ENCODE measurements at regions not wholly inside any gene's neighbourhood (a gene's known extent, or its start where the extent isn't known, plus 50 kb on each side); places are given as distances from the start of the nearest gene placed in this dataset.
"Not testable (repeated sequence)": the region's sequence is repeated elsewhere in the genome, so short reads cannot be mapped to it uniquely, and the experiment has no call there.

GRCh38 chr10:118966076-118966849 is 63.3 kb upstream of the NANOS1 start:
- DNase-seq (ENCODE audit: low read depth): no peak

- DNase-seq (ENCODE audit: low read depth): no peak
Observed at GRCh38 chr10:118966850-118967125, 62.7 kb upstream of the NANOS1 start.

GRCh38 chr10:118967160-118967559 is 62.4 kb upstream of the NANOS1 start:
- DNase-seq (ENCODE audit: low read depth): no peak

- no peak for DNase-seq (ENCODE audit: low read depth)
Observed at GRCh38 chr10:118968060-118968459, 61.5 kb upstream of the NANOS1 start.

- DNase-seq (ENCODE audit: low read depth): no peak
Observed at GRCh38 chr10:118968482-118968881, 61.0 kb upstream of the NANOS1 start.

- no peak for DNase-seq (ENCODE audit: low read depth)
Observed at GRCh38 chr10:118969014-118969413, 60.5 kb upstream of the NANOS1 start.

GRCh38 chr10:118970770-118971169 is 58.7 kb upstream of the NANOS1 start:
- no peak for DNase-seq (ENCODE audit: low read depth)

GRCh38 chr10:118971187-118971586 is 58.3 kb upstream of the NANOS1 start:
- DNase-seq (ENCODE audit: low read depth): no peak

- no peak for DNase-seq (ENCODE audit: low read depth)
Observed at GRCh38 chr10:118971876-118972275, 57.6 kb upstream of the NANOS1 start.

GRCh38 chr10:118973744-118974143 is 55.8 kb upstream of the NANOS1 start:
- no peak for DNase-seq (ENCODE audit: low read depth)

GRCh38 chr10:118974951-118975350 is 54.6 kb upstream of the NANOS1 start:
- DNase-seq (ENCODE audit: low read depth): no peak

- not testable (repeated sequence) for DNase-seq (ENCODE audit: low read depth)
Observed at GRCh38 chr10:118976219-118976618, 53.3 kb upstream of the NANOS1 start.

- no peak for DNase-seq (ENCODE audit: low read depth)
Observed at GRCh38 chr10:118977022-118977599, 52.4 kb upstream of the NANOS1 start.

- no peak for DNase-seq (ENCODE audit: low read depth)
Observed at GRCh38 chr10:118977835-118978234, 51.7 kb upstream of the NANOS1 start.

GRCh38 chr10:118978316-118978997 is 51.1 kb upstream of the NANOS1 start:
- DNase-seq (ENCODE audit: low read depth): no peak

- no peak for DNase-seq (ENCODE audit: low read depth)
Observed at GRCh38 chr10:118978998-118979350, 50.5 kb upstream of the NANOS1 start.

GRCh38 chr10:118979661-118980060 is 49.9 kb upstream of the NANOS1 start:
- DNase-seq (ENCODE audit: low read depth): no peak

Measured in stimulated activated CD8-positive, alpha-beta memory T cell treated with anti-CD3 and anti-CD28 coated beads, Interleukin-15, amount 100 ng/mL, for 1 hour (primary cell).